Tibial nerve (tissue), 4 donors: ENCODE measurements at regions not wholly inside any gene's neighbourhood (a gene's known extent, or its start where the extent isn't known, plus 50 kb on each side); places are given as distances from the start of the nearest gene placed in this dataset.

ENCODE experiments used
- EP300 ChIP-seq, 2 donors: sonication (generic); formaldehyde crosslinking; IDR thresholded peaks; one replicate each; pipeline ENCODE4 v1.6.1; 2017; ENCODE audit warnings: antibody characterized with exemption in 2 of 2, mild to moderate bottlenecking in 1 of 2
- POLR2A ChIP-seq, 2 donors: fragments of 450-650 bp; IDR thresholded peaks; one replicate each; pipeline ENCODE4 v1.6.1; 2017; ENCODE audit warnings: antibody characterized with exemption in 2 of 2, mild to moderate bottlenecking in 2 of 2, moderate library complexity in 2 of 2
- TF ChIP-seq, protein P1 (sequence below), 5 experiments: fragments of 200-600 bp in 3 of 5; fragments of 450-650 bp in 2 of 5; sonication (generic) in 3 of 5; IDR thresholded peaks; one replicate each; pipeline ENCODE4 v1.5.1; 2016 to 2019; ENCODE audit warnings: antibody characterized with exemption in 5 of 5, mild to moderate bottlenecking in 3 of 5, moderate library complexity in 2 of 5

DNA sequence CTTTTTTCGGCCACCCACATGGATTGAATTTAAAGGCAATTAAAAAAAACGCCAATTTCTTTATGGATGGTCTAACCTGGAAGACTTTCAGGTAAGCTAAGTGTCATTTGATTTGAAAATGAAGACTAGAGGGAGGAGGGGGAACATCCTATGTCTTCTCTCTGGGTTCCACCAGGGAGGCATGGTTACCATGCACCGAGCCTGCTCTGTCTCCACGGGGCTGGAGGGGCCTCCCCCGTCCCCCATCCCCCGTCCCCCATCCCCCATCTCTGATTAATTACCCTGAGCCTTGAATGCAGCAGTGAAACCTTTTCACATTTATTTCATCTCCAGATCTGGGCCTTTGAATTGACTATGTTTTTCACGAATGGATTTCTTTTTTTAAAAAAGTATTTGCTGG lies 135.1 kb downstream of the TLR5 start:
- TF ChIP-seq, protein P1, sequence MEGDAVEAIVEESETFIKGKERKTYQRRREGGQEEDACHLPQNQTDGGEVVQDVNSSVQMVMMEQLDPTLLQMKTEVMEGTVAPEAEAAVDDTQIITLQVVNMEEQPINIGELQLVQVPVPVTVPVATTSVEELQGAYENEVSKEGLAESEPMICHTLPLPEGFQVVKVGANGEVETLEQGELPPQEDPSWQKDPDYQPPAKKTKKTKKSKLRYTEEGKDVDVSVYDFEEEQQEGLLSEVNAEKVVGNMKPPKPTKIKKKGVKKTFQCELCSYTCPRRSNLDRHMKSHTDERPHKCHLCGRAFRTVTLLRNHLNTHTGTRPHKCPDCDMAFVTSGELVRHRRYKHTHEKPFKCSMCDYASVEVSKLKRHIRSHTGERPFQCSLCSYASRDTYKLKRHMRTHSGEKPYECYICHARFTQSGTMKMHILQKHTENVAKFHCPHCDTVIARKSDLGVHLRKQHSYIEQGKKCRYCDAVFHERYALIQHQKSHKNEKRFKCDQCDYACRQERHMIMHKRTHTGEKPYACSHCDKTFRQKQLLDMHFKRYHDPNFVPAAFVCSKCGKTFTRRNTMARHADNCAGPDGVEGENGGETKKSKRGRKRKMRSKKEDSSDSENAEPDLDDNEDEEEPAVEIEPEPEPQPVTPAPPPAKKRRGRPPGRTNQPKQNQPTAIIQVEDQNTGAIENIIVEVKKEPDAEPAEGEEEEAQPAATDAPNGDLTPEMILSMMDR (IDR thresholded peaks at IDR 0.05) = no peak
- TF ChIP-seq EP300 (IDR thresholded peaks at IDR 0.05) (no peak), POLR2A (IDR thresholded peaks at IDR 0.05) (no peak)
